DND-41 (cell line): ENCODE measurements at regions not wholly inside any gene's neighbourhood (a gene's known extent, or its start where the extent isn't known, plus 50 kb on each side); places are given as distances from the start of the nearest gene placed in this dataset.

Experiments used
- ATAC-seq: fragments of 200-7000 bp; cut with Tn5 transposase; 3 replicates; pipeline ENCODE4 v1.9.1; 2021; ENCODE audit warnings: low read depth; ENCODE audit not compliant: insufficient read depth
- DNase-seq: peaks from one replicate; pipeline ENCODE4 v3.0.0-alpha.2; 2020
- H2AFZ ChIP-seq: 2 replicates; pipeline ENCODE4 v1.6.0; 2012; ENCODE audit warnings: low read depth, low read length
- H3K27ac ChIP-seq: 2 replicates; pipeline ENCODE4 v1.5.1; 2012; ENCODE audit warnings: low read length, inconsistent platforms
- H3K27me3 ChIP-seq: fragments of 200-600 bp; sonication (generic); 2 replicates; pipeline ENCODE4 v1.6.0; 2012; ENCODE audit warnings: low read length, mild to moderate bottlenecking, inconsistent platforms; ENCODE audit not compliant: insufficient read depth, poor library complexity
- H3K36me3 ChIP-seq: 2 replicates; pipeline ENCODE4 v1.5.1; 2012; ENCODE audit warnings: low read length, inconsistent platforms; ENCODE audit not compliant: insufficient read depth
- H3K4me1 ChIP-seq: 2 replicates; pipeline ENCODE4 v1.5.1; 2012; ENCODE audit warnings: mild to moderate bottlenecking, low read length; ENCODE audit not compliant: insufficient read depth
- H3K4me2 ChIP-seq: 2 replicates; pipeline ENCODE4 v1.6.0; 2012; ENCODE audit warnings: mild to moderate bottlenecking, moderate library complexity, low read length, inconsistent platforms; ENCODE audit not compliant: insufficient read depth
- H3K4me3 ChIP-seq, 2 experiments: fragments of 200-600 bp in 1 of 2; shearing (Covaris generic) in 1 of 2; 2 replicates each; pipeline ENCODE4 v1.5.1; 2012 to 2016; ENCODE audit warnings: inconsistent platforms in 2 of 2, low read length in 2 of 2, mild to moderate bottlenecking in 2 of 2, low read depth in 1 of 2, moderate library complexity in 1 of 2
- H3K79me2 ChIP-seq: 2 replicates; pipeline ENCODE4 v1.6.0; 2012; ENCODE audit warnings: low read length, inconsistent platforms; ENCODE audit not compliant: insufficient read depth
- H3K9ac ChIP-seq: 2 replicates; pipeline ENCODE4 v1.6.0; 2012; ENCODE audit warnings: low read depth, mild to moderate bottlenecking, inconsistent platforms, low read length, moderate library complexity
- H3K9me3 ChIP-seq: 2 replicates; pipeline ENCODE4 v1.5.1; 2012; ENCODE audit warnings: low read length, moderate library complexity, mild to moderate bottlenecking, inconsistent platforms; ENCODE audit not compliant: insufficient read depth, severe bottlenecking
- H4K20me1 ChIP-seq: 2 replicates; pipeline ENCODE4 v1.6.0; 2012; ENCODE audit warnings: low read length; ENCODE audit not compliant: insufficient read depth
- CTCF ChIP-seq: IDR thresholded peaks from 2 replicates; pipeline ENCODE4 v1.5.1; 2012; ENCODE audit warnings: borderline replicate concordance, low read length, moderate library complexity, mild to moderate bottlenecking; ENCODE audit not compliant: poor library complexity, severe bottlenecking; ENCODE audit errors: extremely low read depth
- EZH2 ChIP-seq: IDR thresholded peaks from 3 replicates; pipeline ENCODE4 v1.6.1; 2012; ENCODE audit warnings: borderline replicate concordance, low read depth, mild to moderate bottlenecking, moderate library complexity, low read length, inconsistent platforms; ENCODE audit not compliant: severe bottlenecking

GRCh38 chr12:107336695-107337094 is 243.3 kb upstream of the CRY1 start:
- Histone ChIP-seq H3K4me3 (no peak overlapping the region), H3K27ac (no peak overlapping the region), H3K79me2 (no peaks in the 10 kb centered on the region), H3K4me2 (no peak overlapping the region), H3K9me3 (no peaks in the 10 kb centered on the region), H2AFZ (no peak overlapping the region), H3K9ac (no peak overlapping the region), H3K4me1 (no peaks in the 10 kb centered on the region), H3K27me3 (no peaks in the 10 kb centered on the region), H3K36me3 (no peaks in the 10 kb centered on the region), H4K20me1 (no peaks in the 10 kb centered on the region)
- TF ChIP-seq CTCF (no peak), EZH2 (no peak)
- ATAC-seq = no peak
- no peak for DNase-seq

- H3K79me2 ChIP-seq = no peaks in the 10 kb centered on the region
- TF ChIP-seq CTCF (no peak), EZH2 (no peak)
These were observed 244.2 kb upstream of the CRY1 start for GRCh38 chr12:107337346-107338095.

GRCh38 chr12:107339487-107339886 is 246.1 kb upstream of the CRY1 start:
- H3K4me3 ChIP-seq = no peak overlapping the region

More at GRCh38 chr12:107337346-107338095, 244.2 kb upstream of the CRY1 start:
- no peak for DNase-seq
- Histone ChIP-seq H3K4me3 (no peak overlapping the region), H3K36me3 (no peaks in the 10 kb centered on the region), H3K9me3 (no peaks in the 10 kb centered on the region), H3K27me3 (no peaks in the 10 kb centered on the region), H3K4me1 (no peaks in the 10 kb centered on the region), H3K27ac (no peak overlapping the region), H4K20me1 (no peaks in the 10 kb centered on the region), H3K9ac (no peak overlapping the region), H3K4me2 (no peak overlapping the region), H2AFZ (no peak overlapping the region)
- no peak for ATAC-seq

More at GRCh38 chr12:107339487-107339886, 246.1 kb upstream of the CRY1 start:
- Histone ChIP-seq H3K9ac (no peak overlapping the region), H3K9me3 (no peaks in the 10 kb centered on the region), H4K20me1 (no peaks in the 10 kb centered on the region), H3K27ac (no peak overlapping the region), H2AFZ (no peak overlapping the region), H3K36me3 (no peaks in the 10 kb centered on the region), H3K4me1 (no peaks in the 10 kb centered on the region), H3K4me2 (no peak overlapping the region), H3K27me3 (no peaks in the 10 kb centered on the region), H3K79me2 (no peaks in the 10 kb centered on the region)
- TF ChIP-seq EZH2 = no peak
- no peak for TF ChIP-seq CTCF
- no peak for DNase-seq
- no peak for ATAC-seq
